ENCODE measurements at regions not wholly inside any gene's neighbourhood (a gene's known extent, or its start where the extent isn't known, plus 50 kb on each side); places are given as distances from the start of the nearest gene placed in this dataset.

DNA sequence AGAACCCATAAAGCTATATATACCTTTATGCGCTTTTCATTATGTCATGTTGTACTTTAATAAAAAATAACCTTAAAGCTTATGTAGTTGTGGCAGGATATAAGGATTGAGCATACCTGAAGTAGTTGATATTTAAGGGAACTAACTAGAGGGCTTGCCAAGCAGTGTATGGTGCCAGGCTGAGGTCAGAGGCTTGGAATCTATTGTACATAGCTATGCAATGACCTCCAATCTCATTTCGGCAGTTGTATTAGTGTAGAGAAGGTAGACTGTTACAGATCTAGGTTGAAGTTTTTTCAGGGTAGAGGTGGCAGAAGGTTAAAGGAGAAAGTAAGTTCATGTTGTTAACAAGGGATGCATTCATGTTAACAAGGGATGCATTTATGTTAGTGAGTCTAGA is 397.7 kb upstream of the HS3ST5 start:
- Mint-ChIP-seq H3K9me3 (peaks cover 0 to 16% (median 2%) of the 10 kb centered on the region in 11 donors), H3K27ac (no peak overlapping the region), H3K36me3 (no peaks in the 10 kb centered on the region), H3K4me3 (no peak overlapping the region), H3K4me1 (no peaks in the 10 kb centered on the region), H3K27me3 (no peaks in the 10 kb centered on the region)
- POLR2A ChIA-PET: no interaction called here
- H3K36me3 ChIP-seq (ENCODE audit: control insufficient read depth in 2 of 3, insufficient read depth in 3 of 3, low read length in 3 of 3): no peaks in the 10 kb centered on the region
- no peak overlapping the region for H3K4me3 ChIP-seq (ENCODE audit: low read length)
- no peaks in the 10 kb centered on the region for H3K4me1 ChIP-seq (ENCODE audit: control insufficient read depth in 2 of 2, insufficient read depth in 2 of 2, low read length in 2 of 2)
- ATAC-seq (no peak), DNase-seq (no peak)
- intact Hi-C loops (cut with micrococcal nuclease): no loop called here
- H3K27ac ChIP-seq (ENCODE audit: low read depth, low read length): no peak overlapping the region
- CTCF ChIA-PET: no interaction called here
- no peaks in the 10 kb centered on the region for H3K27me3 ChIP-seq (ENCODE audit: control insufficient read depth in 2 of 2, insufficient read depth in 2 of 2, low read length in 2 of 2)
- H3K9me3 ChIP-seq (ENCODE audit: control insufficient read depth in 2 of 3, low read length in 3 of 3): no peaks in the 10 kb centered on the region

GRCh38 chr6:114739656-114740055 is 396.8 kb upstream of the HS3ST5 start:
- H3K36me3 ChIP-seq (ENCODE audit: control insufficient read depth in 2 of 3, insufficient read depth in 3 of 3, low read length in 3 of 3): no peaks in the 10 kb centered on the region
- H3K4me3 Mint-ChIP-seq: no peak overlapping the region
- no peak overlapping the region for H3K27ac ChIP-seq (ENCODE audit: low read depth, low read length)
- ATAC-seq (no peak), DNase-seq (no peak)
- no peaks in the 10 kb centered on the region for H3K36me3 Mint-ChIP-seq
- H3K4me1 Mint-ChIP-seq: no peaks in the 10 kb centered on the region
- no peaks in the 10 kb centered on the region for H3K9me3 ChIP-seq (ENCODE audit: control insufficient read depth in 2 of 3, low read length in 3 of 3)
- ChIA-PET POLR2A (no interaction called here), CTCF (no interaction called here)
- H3K9me3 Mint-ChIP-seq: peaks cover 0 to 16% (median 2%) of the 10 kb centered on the region in 11 donors
- no peaks in the 10 kb centered on the region for H3K4me1 ChIP-seq (ENCODE audit: control insufficient read depth in 2 of 2, insufficient read depth in 2 of 2, low read length in 2 of 2)
- intact Hi-C loops (cut with micrococcal nuclease): no loop called here
- H3K27ac Mint-ChIP-seq: no peak overlapping the region
- H3K27me3 ChIP-seq (ENCODE audit: control insufficient read depth in 2 of 2, insufficient read depth in 2 of 2, low read length in 2 of 2): no peaks in the 10 kb centered on the region
- H3K4me3 ChIP-seq (ENCODE audit: low read length): no peak overlapping the region
- no peaks in the 10 kb centered on the region for H3K27me3 Mint-ChIP-seq

DNA sequence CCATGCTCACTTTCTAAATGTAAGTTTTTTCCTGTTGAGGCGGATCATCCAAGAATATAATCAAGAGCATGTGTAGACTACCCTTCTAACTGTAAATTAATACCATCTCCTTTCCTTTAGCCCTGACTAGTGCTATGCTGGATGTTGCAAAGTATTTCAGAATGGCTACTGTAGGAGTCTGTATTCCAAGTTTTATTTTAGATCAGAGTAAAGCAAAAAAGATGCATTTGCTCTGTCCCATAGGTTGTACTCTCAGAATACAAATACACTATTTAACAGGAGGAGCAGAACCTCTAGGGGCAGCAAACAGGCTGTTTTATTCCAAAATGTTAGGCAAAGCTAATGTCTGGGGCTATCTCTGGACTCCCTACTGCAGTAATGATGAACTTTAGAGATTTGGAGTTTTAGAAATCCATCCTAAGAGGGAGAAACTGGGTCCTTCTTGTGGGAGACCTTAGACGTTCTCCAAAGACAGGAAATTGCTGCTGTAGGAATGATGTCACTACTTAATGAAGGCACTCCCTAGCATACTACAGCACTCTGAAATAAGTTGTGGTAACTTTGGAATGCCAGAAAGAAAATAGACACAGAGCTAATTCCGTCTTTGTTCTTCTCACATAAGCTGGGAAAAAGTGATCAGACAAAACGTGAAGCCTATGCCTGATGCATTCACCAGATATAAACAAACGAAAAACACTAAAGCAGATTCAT is 392.4 kb upstream of the HS3ST5 start:
- no peaks in the 10 kb centered on the region for H3K36me3 ChIP-seq (ENCODE audit: control insufficient read depth in 2 of 3, insufficient read depth in 3 of 3, low read length in 3 of 3)
- POLR2A ChIA-PET: no interaction called here
- peaks cover 0 to 16% (median 1%) of the 10 kb centered on the region in 11 donors for H3K9me3 Mint-ChIP-seq
- no peak overlapping the region for H3K4me3 Mint-ChIP-seq
- no peaks in the 10 kb centered on the region for H3K27me3 ChIP-seq (ENCODE audit: control insufficient read depth in 2 of 2, insufficient read depth in 2 of 2, low read length in 2 of 2)
- no peaks in the 10 kb centered on the region for H3K36me3 Mint-ChIP-seq
- intact Hi-C loops (cut with micrococcal nuclease): no loop called here
- ATAC-seq (no peak), DNase-seq (no peak)
- no peaks in the 10 kb centered on the region for H3K9me3 ChIP-seq (ENCODE audit: control insufficient read depth in 2 of 3, low read length in 3 of 3)
- no peaks in the 10 kb centered on the region for H3K4me1 ChIP-seq (ENCODE audit: control insufficient read depth in 2 of 2, insufficient read depth in 2 of 2, low read length in 2 of 2)
- no peak overlapping the region for H3K27ac Mint-ChIP-seq
- H3K27me3 Mint-ChIP-seq: no peaks in the 10 kb centered on the region
- H3K4me1 Mint-ChIP-seq: no peaks in the 10 kb centered on the region
- CTCF ChIA-PET: no interaction called here
- H3K4me3 ChIP-seq (ENCODE audit: low read length): no peak overlapping the region
- no peak overlapping the region for H3K27ac ChIP-seq (ENCODE audit: low read depth, low read length)

DNA sequence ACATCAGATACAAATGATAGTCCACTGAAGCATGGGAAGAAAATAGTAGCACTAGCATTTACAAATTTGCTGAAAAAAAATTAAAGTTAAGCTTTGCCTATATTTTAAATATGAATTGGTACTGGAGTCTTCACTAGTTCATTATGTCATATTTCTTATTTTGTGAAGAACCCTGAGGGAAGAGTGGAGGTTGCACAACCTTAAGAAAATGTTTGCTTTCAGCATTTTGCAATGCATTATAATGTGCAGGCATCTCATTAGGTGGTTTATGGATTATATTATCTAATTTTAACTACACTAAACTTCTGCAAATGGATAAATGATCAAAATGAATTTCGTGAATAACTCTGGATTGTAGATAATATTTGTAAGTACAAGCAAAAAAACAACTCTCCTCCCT is 390.8 kb upstream of the HS3ST5 start:
- H3K27ac ChIP-seq (ENCODE audit: low read depth, low read length): no peak overlapping the region
- H3K9me3 ChIP-seq (ENCODE audit: control insufficient read depth in 2 of 3, low read length in 3 of 3): no peaks in the 10 kb centered on the region
- ChIA-PET POLR2A (no interaction called here), CTCF (no interaction called here)
- no peaks in the 10 kb centered on the region for H3K27me3 ChIP-seq (ENCODE audit: control insufficient read depth in 2 of 2, insufficient read depth in 2 of 2, low read length in 2 of 2)
- no peaks in the 10 kb centered on the region for H3K4me1 ChIP-seq (ENCODE audit: control insufficient read depth in 2 of 2, insufficient read depth in 2 of 2, low read length in 2 of 2)
- ATAC-seq (no peak), DNase-seq (no peak)
- Mint-ChIP-seq H3K4me3 (no peak overlapping the region), H3K36me3 (no peaks in the 10 kb centered on the region), H3K27me3 (no peaks in the 10 kb centered on the region), H3K4me1 (no peaks in the 10 kb centered on the region), H3K27ac (no peak overlapping the region), H3K9me3 (peaks cover 0 to 13% (median 2%) of the 10 kb centered on the region in 11 donors)
- no peak overlapping the region for H3K4me3 ChIP-seq (ENCODE audit: low read length)
- H3K36me3 ChIP-seq (ENCODE audit: control insufficient read depth in 2 of 3, insufficient read depth in 3 of 3, low read length in 3 of 3): no peaks in the 10 kb centered on the region
- intact Hi-C loops (cut with micrococcal nuclease): no loop called here

DNA sequence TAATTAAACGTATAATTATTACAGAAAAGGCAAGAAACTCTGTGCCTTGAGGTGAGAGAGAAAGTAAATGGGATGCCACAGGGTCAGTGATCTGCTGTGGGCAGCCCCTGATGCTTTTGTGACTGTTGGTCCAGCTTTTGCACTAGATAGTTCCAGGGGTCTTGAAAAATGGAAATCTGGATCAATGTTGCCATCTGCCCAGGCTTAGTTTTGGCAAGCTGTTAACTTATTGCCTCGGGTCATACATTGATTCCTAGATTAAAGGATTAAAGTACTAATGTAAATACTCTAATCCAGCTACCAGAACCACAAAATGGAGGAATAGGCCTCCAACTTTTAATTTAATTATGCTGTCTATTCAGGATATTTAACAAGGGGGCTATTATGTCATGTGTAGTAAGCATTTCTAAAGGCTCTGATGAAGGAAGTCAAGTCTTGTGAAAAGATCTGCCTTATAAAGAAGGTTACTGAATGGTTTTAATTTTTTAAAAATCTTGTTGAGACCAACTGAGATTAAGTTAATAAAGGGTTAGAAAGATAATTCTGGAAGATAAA is 376.0 kb upstream of the HS3ST5 start:
- Histone ChIP-seq H3K9me3 (ENCODE audit: control insufficient read depth in 2 of 3, low read length in 3 of 3) (no peaks in the 10 kb centered on the region), H3K4me1 (ENCODE audit: control insufficient read depth in 2 of 2, insufficient read depth in 2 of 2, low read length in 2 of 2) (no peaks in the 10 kb centered on the region), H3K4me3 (ENCODE audit: low read length) (no peak overlapping the region), H3K27me3 (ENCODE audit: control insufficient read depth in 2 of 2, insufficient read depth in 2 of 2, low read length in 2 of 2) (no peaks in the 10 kb centered on the region), H3K27ac (ENCODE audit: low read depth, low read length) (no peak overlapping the region), H3K36me3 (ENCODE audit: control insufficient read depth in 2 of 3, insufficient read depth in 3 of 3, low read length in 3 of 3) (no peaks in the 10 kb centered on the region)
- ChIA-PET POLR2A (no interaction called here), CTCF (no interaction called here)
- no peaks in the 10 kb centered on the region for H3K36me3 Mint-ChIP-seq
- intact Hi-C loops (cut with micrococcal nuclease): no loop called here
- no peaks in the 10 kb centered on the region for H3K4me1 Mint-ChIP-seq
- peaks cover 0 to 19% (median 2%) of the 10 kb centered on the region in 11 donors for H3K9me3 Mint-ChIP-seq
- H3K27ac Mint-ChIP-seq: no peak overlapping the region
- H3K4me3 Mint-ChIP-seq: no peak overlapping the region
- DNase-seq: no peak
- no peak for ATAC-seq
- H3K27me3 Mint-ChIP-seq: no peaks in the 10 kb centered on the region

GRCh38 chr6:114718186-114718585 is 375.4 kb upstream of the HS3ST5 start:
- POLR2A ChIA-PET: no interaction called here
- H3K27ac ChIP-seq (ENCODE audit: low read depth, low read length): no peak overlapping the region
- H3K36me3 ChIP-seq (ENCODE audit: control insufficient read depth in 2 of 3, insufficient read depth in 3 of 3, low read length in 3 of 3): no peaks in the 10 kb centered on the region
- DNase-seq (no peak), ATAC-seq (no peak)
- H3K4me3 Mint-ChIP-seq: no peak overlapping the region
- intact Hi-C loops (cut with micrococcal nuclease): no loop called here
- H3K27ac Mint-ChIP-seq: no peak overlapping the region
- H3K27me3 Mint-ChIP-seq: no peaks in the 10 kb centered on the region
- H3K9me3 Mint-ChIP-seq: peaks cover 0 to 19% (median 2%) of the 10 kb centered on the region in 11 donors
- no peaks in the 10 kb centered on the region for H3K4me1 ChIP-seq (ENCODE audit: control insufficient read depth in 2 of 2, insufficient read depth in 2 of 2, low read length in 2 of 2)
- no peaks in the 10 kb centered on the region for H3K4me1 Mint-ChIP-seq
- no peak overlapping the region for H3K4me3 ChIP-seq (ENCODE audit: low read length)
- H3K9me3 ChIP-seq (ENCODE audit: control insufficient read depth in 2 of 3, low read length in 3 of 3): no peaks in the 10 kb centered on the region
- CTCF ChIA-PET: no interaction called here
- H3K27me3 ChIP-seq (ENCODE audit: control insufficient read depth in 2 of 2, insufficient read depth in 2 of 2, low read length in 2 of 2): no peaks in the 10 kb centered on the region
- H3K36me3 Mint-ChIP-seq: no peaks in the 10 kb centered on the region

- no peak overlapping the region for H3K4me3 Mint-ChIP-seq
- no peaks in the 10 kb centered on the region for H3K27me3 Mint-ChIP-seq
- ATAC-seq (no peak), DNase-seq (no peak)
- peaks cover 0 to 24% (median 3%) of the 10 kb centered on the region in 11 donors for H3K9me3 Mint-ChIP-seq
- ChIA-PET POLR2A (no interaction called here), CTCF (interaction anchor here (0.6 kb wide), 1 partner anchor 84 kb away, joined by 4 read pairs; no protein-coding TSS in a partner anchor)
- Histone ChIP-seq H3K9me3 (ENCODE audit: control insufficient read depth in 2 of 3, low read length in 3 of 3) (no peaks in the 10 kb centered on the region), H3K4me1 (ENCODE audit: control insufficient read depth in 2 of 2, insufficient read depth in 2 of 2, low read length in 2 of 2) (no peaks in the 10 kb centered on the region), H3K27ac (ENCODE audit: low read depth, low read length) (no peak overlapping the region), H3K27me3 (ENCODE audit: control insufficient read depth in 2 of 2, insufficient read depth in 2 of 2, low read length in 2 of 2) (no peaks in the 10 kb centered on the region), H3K4me3 (ENCODE audit: low read length) (no peak overlapping the region), H3K36me3 (ENCODE audit: control insufficient read depth in 2 of 3, insufficient read depth in 3 of 3, low read length in 3 of 3) (no peaks in the 10 kb centered on the region)
- H3K27ac Mint-ChIP-seq: no peak overlapping the region
- intact Hi-C loops (cut with micrococcal nuclease): no loop called here
- no peaks in the 10 kb centered on the region for H3K4me1 Mint-ChIP-seq
- H3K36me3 Mint-ChIP-seq: no peaks in the 10 kb centered on the region
Observed at GRCh38 chr6:114714836-114715507, 372.1 kb upstream of the HS3ST5 start.

All from naive thymus-derived CD4-positive, alpha-beta T cell (primary cell).